Hematopoietic multipotent progenitor cell treated with erythropoietin and hydrocortisone succinate and interleukin-3 and kit ligand, for 8 days (in vitro differentiated cells): ENCODE measurements at regions not wholly inside any gene's neighbourhood (a gene's known extent, or its start where the extent isn't known, plus 50 kb on each side); places are given as distances from the start of the nearest gene placed in this dataset.
"Not testable (repeated sequence)": the region's sequence is repeated elsewhere in the genome, so short reads cannot be mapped to it uniquely, and the experiment has no call there.

ENCODE experiments used
- DNase-seq: peaks from one replicate; pipeline ENCODE4 v3.0.0-alpha.2; 2015

GRCh38 chr13:107808389-107808788 lies 406.9 kb downstream of the LIG4 start:
- no peak for DNase-seq

DNA sequence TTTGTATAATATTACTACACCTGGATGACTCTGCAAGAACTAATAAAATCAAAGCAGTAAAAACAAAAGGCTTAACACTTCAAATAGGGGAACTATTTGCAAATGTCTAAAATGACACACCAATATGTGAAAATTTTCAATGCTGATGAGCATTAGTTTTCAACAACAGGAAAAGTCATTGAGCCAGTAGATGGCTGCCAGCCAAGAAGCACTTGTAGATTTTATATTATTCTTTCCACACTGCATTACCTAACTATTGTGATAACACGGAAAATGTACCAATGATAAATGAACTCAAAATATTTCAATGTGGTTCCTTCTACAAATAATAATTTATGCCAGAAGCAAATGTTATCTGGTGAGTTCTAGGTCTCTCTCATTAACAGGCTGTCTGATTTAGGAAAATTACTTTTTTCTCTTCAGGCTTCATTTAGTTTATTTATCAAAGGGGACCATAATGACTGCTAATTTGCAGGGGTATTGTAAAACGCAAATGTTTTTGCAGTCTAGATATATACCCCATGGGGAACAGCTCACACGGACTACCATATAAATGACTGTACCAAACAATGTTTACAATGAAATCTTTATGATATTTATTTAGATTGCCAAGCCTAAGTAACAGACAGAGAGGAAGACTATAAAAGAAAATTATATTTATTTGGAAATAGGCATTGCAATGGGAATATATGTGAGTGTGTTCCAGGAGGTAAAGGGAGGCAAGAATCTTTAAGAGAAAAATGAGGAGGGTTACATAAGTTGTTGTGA lies 407.8 kb downstream of the LIG4 start:
- no peak for DNase-seq

- DNase-seq: no peak
Observed at GRCh38 chr13:107806726-107807125, 408.6 kb downstream of the LIG4 start.

GRCh38 chr13:107803822-107804495 lies 411.4 kb downstream of the LIG4 start:
- DNase-seq: no peak

GRCh38 chr13:107801621-107802020 lies 413.7 kb downstream of the LIG4 start:
- DNase-seq: no peak

- no peak for DNase-seq
Observed at GRCh38 chr13:107799001-107799400, 416.3 kb downstream of the LIG4 start.

DNA sequence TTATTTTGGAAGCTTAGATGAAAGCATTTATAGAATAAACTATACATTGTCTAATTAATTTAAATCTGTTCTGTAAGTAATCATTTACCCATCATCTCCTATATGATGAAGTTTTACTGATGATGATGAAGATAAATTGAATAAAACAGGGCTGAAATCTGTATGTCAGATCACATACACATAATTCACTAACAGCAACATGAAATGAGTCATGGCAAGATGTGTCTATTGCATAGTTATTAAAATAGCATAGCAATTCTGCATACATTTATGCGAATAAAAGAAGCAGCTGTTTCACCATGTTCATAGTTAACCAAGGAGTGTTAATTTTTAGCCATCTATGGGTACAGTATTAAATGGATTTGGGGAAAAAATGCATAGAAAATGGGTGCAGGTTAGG lies 424.9 kb downstream of the LIG4 start:
- DNase-seq: no peak

DNA sequence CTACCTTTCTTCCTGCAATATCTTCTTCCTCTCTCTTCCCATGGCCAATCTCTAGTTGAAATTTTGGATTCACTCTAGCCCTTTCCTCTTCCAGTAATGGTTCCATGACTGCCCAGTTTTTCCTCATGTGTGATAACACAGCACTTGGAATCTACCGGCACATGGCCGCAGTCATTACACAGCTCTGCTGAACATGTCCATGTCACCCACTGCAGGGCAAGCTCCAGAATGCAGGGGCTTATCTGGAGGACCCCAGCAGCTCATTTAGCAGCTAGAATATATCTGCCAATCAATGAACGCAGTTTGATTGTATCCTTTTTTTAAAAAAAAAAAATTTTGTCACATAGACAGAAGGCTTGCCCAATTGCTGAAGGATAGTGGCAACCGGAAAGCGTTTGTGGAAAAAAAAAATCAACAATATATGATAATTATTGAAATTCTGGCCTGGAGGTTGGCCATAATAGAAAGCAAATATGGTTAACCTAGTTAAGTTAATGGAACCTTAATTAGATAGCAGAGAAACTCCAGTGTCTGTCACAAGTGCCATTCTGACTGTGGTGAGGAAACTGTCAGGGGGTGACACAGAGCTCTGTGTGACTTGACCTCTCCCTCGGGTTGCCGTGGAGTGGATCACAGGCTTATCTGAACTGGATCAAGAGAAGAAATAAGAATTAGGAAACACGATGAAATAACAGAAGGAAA lies 426.7 kb downstream of the LIG4 start:
- no peak for DNase-seq

- not testable (repeated sequence) for DNase-seq
Observed at GRCh38 chr13:107782646-107783045, 432.7 kb downstream of the LIG4 start.

- DNase-seq: no peak
Observed at GRCh38 chr13:107778094-107778493, 437.2 kb downstream of the LIG4 start.

GRCh38 chr13:107770541-107770940 lies 444.8 kb downstream of the LIG4 start:
- no peak for DNase-seq

- DNase-seq: no peak
Observed at GRCh38 chr13:107767119-107767518, 448.2 kb downstream of the LIG4 start.

DNA sequence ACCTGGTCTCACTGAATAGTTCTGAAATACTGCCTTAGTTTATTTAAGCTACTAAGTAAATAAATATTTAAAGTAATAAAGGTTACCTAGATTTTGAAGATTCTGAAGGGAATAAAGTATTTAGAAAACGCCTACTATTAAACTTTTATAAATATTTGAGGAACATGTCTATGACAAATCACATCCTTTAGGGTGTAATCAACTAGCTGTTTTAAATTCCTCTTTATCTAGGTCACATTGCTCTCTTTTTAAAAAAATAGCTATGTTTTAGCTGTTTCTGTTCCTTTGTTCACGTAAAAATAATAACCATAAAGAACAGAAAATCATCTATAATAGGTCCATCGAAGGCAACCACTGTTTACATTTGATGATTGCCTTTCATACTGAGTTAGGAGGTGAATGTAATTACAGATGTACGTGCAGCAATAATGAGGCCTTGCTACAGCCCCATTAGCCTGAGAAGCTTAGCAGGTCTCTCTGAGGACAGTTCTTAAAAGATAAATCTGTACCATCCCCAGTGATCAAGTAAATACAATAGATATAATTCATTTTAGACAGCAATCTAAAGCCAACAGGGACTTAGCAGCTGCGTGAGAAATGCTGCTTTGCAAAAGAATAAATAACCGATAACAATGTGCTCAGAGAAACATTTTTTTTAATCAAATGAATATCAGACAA lies 449.5 kb downstream of the LIG4 start:
- no peak for DNase-seq

- no peak for DNase-seq
Observed at GRCh38 chr13:107764046-107764445, 451.3 kb downstream of the LIG4 start.

DNA sequence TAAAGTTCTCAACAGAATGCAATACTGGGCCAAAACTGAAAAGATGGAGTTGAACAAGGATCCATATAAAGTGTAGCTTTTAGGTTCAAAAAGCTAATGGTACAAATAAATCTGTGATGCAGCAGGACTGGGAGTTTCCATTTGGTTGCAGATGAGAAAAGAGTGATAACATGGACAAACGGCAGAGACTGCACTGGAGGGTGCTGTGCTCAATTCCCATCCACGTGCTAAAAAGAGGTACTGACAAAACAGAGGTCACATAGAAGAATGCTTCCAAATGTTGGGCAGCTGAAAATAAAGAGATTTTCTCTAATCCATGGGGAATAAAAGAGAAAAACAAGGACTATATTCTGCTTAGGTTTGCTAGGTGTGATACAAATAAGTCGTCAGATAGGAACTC lies 461.6 kb downstream of the LIG4 start:
- no peak for DNase-seq

DNA sequence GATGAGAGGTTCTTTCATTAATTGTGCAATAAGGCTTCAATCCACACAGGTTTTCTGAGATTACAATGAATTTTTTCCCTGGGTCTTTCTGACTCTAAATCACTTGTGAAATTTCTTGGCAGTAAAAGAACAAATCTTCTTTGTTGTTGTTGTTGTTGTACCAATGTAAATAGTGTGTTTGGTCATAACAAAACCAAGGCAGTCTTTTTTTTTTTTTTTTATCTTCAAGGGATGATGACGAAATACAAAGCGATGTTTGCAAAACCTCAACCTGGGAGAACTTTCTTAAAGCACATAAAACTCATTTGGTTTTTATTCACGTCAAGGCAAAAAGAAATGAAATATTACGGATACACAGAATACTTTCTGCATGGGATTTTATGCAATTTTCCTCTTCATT lies 462.0 kb downstream of the LIG4 start:
- no peak for DNase-seq

GRCh38 chr13:107743983-107744382 lies 471.4 kb downstream of the LIG4 start:
- no peak for DNase-seq

- DNase-seq: no peak
Observed at GRCh38 chr13:107743526-107743925, 471.8 kb downstream of the LIG4 start.

- DNase-seq: no peak
Observed at GRCh38 chr13:107743100-107743499, 472.2 kb downstream of the LIG4 start.

GRCh38 chr13:107742544-107742943 lies 472.8 kb downstream of the LIG4 start:
- no peak for DNase-seq

GRCh38 chr13:107738004-107738403 lies 477.3 kb downstream of the LIG4 start:
- no peak for DNase-seq

- no peak for DNase-seq
Observed at GRCh38 chr13:107736731-107737130, 478.6 kb downstream of the LIG4 start.

GRCh38 chr13:107736170-107736569 lies 479.2 kb downstream of the LIG4 start:
- DNase-seq: no peak
